ENCODE measurements at regions not wholly inside any gene's neighbourhood (a gene's known extent, or its start where the extent isn't known, plus 50 kb on each side); places are given as distances from the start of the nearest gene placed in this dataset.
"Not testable (repeated sequence)": the region's sequence is repeated elsewhere in the genome, so short reads cannot be mapped to it uniquely, and the experiment has no call there.

GRCh38 chr22:25281675-25282345 lies 62.4 kb downstream of the CRYBB2 start:
- DNase-seq: no peak

GRCh38 chr22:25282346-25282670 lies 62.9 kb downstream of the CRYBB2 start:
- DNase-seq: no peak

DNA sequence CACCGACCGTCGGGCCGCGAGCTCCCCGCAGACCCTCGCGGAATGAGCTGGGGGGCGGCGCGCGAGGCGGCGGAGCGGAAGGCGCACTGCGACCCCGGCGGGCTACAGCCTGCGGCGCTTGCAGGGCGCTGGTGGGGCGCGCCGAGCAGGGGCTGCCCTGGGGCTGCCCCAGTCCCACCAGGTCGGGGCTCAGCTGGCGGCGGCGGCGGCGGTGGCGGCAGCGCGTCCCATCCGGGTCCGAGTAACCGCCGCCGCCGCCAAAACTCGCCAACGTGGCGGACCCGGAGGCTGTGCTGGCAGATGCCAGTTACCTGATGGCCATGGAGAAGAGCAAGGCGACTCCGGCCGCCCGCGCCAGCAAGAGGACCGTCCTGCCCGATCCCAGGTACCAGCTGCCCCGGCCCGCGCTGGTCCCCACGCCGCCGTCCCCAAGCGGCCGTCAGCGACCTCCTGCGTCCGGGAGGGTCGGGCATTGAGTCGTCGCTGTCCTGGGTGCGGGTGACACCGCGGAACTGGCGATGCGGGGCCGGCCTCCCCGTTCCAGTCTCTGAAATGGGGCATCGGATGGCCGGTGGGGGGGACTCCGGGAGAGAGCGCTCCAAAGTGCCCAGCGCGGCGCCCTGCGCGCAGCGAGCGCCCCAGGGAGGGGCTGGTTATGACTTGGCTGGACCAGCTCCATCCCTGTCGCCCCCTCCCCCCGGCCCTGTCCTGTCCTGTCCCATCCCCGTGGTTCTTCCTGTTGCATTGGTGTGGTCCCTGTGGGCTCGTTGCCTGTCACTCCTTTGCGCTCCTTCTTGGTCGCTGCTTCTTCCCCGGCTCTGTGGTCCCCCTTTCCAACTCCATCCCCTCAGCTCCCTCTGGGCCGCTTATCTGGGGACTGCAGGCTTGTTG lies 63.5 kb downstream of the CRYBB2 start:
- no peak for DNase-seq

DNA sequence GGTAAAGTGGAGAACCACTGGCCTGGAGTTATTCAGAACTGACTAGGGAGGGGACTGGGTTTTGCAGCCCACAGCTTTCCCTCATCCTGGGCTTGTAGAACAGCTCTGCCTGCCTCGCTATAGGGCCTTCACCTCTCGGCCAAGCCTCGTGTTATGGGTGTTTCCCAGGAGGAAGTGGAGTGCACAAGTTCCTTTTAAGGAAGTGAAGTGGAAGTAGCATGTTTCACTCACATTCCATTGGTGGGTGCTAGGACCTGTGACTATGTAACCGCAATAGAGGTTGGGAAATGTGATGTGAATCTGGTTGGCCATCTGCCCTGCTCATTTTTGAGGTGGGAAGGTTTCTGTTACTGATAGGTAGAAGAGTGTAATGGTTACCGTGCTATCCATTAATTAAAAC lies 69.0 kb downstream of the CRYBB2 start:
- not testable (repeated sequence) for DNase-seq

DNA sequence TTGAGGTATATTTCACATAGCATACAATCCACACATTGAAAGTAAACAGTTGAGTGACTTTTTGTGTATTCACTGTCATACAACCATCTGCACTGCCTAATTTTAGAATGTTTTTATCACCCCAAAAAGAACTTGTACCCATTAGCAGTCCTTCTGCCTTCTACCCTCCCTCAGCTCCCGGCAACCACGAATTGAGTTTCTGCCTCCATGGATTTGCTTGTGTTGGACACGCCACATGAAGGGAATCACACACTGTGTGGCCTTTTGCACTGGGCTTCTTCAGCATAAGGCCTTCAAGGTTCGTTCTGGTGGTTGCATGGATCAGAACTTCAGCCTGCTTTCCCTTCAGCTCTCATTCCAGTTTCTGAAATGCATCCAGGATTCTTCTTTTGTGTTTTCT lies 82.5 kb downstream of the CRYBB2 start:
- DNase-seq: not testable (repeated sequence)

DNA sequence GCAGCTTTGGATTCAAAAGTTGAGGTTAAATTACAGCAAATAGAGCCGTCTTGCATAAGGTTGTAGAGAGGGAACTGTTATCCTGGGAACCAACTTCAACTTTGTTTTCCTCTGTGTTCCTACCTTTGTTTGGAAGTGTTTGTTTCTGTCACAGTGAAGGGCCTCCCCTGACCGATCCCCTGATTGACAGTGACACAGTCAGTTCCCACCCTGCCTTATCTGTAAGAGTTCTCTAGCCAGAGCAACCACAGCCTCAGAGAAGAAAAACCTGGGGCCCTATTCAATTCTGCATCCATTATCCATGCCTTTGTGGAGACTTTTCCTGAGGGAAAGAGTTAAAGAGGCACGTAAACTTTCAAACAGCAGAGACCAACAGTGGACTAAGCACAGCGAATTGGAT lies 90.1 kb downstream of the CRYBB2 start:
- DNase-seq: not testable (repeated sequence)

- not testable (repeated sequence) for DNase-seq
These were observed 92.5 kb downstream of the CRYBB2 start for GRCh38 chr22:25311924-25312323.

- no peak for DNase-seq
These were observed 98.8 kb downstream of the CRYBB2 start for GRCh38 chr22:25318081-25318823.

GRCh38 chr22:25327018-25327755 lies 107.7 kb downstream of the CRYBB2 start:
- no peak for DNase-seq

GRCh38 chr22:25331050-25331449 lies 111.6 kb downstream of the CRYBB2 start:
- no peak for DNase-seq

DNA sequence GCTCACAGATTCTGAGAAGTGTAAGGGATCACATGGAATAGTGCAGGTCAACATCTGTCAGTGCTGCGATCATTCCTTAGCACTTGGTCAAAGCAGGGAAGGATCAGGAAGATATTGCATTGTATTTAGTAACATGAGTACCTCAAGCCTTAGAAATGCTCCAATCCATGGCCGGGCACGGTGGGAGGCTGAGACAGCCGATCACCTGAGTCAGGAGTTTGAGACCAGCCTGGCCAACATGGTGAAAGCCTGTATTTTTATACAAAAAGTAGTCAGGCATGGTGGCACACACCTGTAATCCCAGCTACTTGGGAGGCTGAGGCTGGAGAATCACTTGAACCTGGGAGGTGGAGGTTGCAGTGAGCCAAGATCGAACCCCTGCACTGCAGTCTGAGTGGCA lies 112.5 kb downstream of the CRYBB2 start:
- not testable (repeated sequence) for DNase-seq

DNA sequence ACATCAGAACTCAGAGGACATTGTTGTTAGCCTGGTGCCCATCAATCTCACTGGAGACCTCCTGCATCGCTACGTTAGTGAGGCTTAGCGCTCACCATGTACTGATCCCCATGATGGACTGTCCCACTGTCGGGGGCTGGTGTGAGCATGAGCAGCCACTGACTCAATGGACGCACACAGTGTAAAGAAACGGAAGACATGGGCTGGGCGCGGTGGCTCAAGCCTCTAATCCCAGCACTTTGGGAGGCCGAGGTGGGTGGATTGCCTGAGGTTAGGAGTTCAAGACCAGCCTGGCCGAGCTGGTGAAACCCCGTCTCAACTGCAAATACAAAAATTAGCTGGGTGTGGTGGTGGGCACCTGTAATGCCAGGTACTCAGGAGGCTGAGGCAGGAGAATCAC lies 112.9 kb downstream of the CRYBB2 start:
- DNase-seq: no peak

GRCh38 chr22:25334162-25334490 lies 114.7 kb downstream of the CRYBB2 start:
- peak; percentile 44 for DNase-seq

GRCh38 chr22:25334631-25335030 lies 115.2 kb downstream of the CRYBB2 start:
- not testable (repeated sequence) for DNase-seq

GRCh38 chr22:25335276-25335675 lies 115.8 kb downstream of the CRYBB2 start:
- DNase-seq: not testable (repeated sequence)

DNA sequence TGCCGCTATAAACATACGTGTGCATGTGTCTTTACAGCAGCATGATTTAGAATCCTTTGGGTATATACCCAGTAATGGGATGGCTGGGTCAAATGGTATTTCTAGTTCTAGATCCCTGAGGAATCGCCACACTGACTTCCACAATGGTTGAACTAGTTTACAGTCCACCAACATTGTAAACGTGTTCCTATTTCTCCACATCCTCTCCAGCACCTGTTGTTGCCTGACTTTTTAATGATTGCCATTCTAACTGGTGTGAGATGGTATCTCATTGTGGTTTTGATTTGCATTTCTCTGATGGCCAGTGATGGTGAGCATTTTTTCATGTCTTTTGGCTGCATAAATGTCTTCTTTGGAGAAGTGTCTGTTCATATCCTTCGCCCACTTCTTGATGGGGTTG lies 121.1 kb downstream of the CRYBB2 start:
- DNase-seq: not testable (repeated sequence)

- not testable (repeated sequence) for DNase-seq
These were observed 124.9 kb downstream of the CRYBB2 start for GRCh38 chr22:25344366-25344765.

GRCh38 chr22:25346859-25347751 lies 127.7 kb downstream of the CRYBB2 start:
- no peak for DNase-seq

DNA sequence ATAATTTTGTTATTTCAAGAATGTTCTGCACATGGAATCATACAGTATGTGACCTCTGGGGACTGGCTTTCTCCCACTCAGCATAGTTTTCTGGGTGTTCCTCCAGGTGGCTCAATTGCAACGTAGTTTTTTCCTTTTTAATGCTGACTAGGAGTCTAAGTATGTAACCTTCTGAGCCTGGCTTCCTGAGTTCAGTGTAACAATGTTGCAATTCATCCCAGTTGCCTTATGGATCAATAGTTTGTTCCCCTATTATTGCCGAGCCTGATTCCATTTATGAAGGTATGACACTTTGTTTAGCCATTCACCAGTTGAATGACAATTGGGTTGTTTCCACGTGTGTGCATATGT lies 128.3 kb downstream of the CRYBB2 start:
- DNase-seq: no peak

DNA sequence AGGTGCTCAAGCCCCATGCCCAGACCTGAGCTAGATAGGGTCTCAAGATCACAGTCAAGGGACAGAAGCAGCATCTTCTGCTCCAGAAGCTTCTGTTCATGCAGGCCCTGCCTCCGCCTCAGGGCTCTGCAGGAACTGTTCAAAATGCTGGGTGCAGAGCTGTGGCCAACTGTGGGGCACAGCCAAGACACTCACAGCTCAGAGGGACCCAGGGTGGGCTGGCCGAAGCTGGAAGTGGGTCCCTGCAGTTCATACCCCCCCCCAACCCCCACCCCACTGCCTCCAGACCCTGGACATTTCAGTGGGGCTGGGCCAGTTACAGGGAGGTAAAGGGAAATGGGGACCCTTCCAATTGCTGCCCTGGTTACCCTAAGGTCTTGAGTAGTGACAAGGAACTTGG lies 129.0 kb downstream of the CRYBB2 start:
- DNase-seq: no peak

DNA sequence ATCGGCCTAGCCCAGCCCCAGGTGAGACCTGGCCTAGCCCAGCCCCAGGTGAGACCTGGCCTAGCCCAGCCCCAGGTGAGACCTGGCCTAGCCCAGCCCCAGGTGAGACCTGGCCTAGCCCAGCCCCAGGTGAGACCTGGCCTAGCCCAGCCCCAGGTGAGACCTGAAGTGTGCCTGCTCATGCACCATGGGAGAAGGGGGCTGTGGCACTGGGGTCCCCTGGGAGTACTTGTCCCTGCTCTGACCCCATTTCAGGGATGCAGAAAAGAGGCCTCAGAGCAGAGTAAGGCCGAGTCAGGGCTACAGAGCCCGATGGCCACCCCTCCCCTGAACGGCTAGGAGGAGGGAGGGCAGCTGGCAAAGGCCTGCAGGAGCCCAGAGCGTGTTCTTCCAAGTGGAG lies 129.6 kb downstream of the CRYBB2 start:
- not testable (repeated sequence) for DNase-seq

DNA sequence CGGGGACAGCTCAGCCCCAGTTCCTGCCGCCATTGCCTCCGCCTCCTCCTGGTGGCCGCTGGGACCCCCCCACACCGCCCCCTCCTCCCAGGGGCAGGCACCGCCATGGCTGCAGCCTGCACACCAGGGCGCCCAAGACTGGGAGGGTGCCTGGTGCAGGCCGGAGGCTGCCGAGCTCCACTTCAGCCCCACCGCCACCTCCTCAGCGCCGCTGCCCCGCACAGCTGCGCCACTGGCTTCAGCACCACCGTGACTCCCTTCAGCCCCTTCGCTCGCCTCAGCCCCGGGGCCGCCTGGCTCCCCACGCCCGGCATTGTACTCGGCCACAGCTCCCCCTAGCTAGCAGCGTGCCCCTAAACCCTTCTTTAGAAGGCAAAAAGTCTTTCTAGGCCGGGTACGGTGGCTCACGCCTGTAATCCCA lies 131.1 kb downstream of the CRYBB2 start:
- no peak for DNase-seq

Measured in stimulated activated CD4-positive, alpha-beta T cell treated with anti-CD3 and anti-CD28 coated beads, Interleukin-4, amount 100 ng/mL, for 24 hours (primary cell).